Type B pancreatic cell (in vitro differentiated cells): ENCODE measurements at regions not wholly inside any gene's neighbourhood (a gene's known extent, or its start where the extent isn't known, plus 50 kb on each side); places are given as distances from the start of the nearest gene placed in this dataset.
"Not testable (repeated sequence)": the region's sequence is repeated elsewhere in the genome, so short reads cannot be mapped to it uniquely, and the experiment has no call there.

Experiments used
- DNase-seq: peaks from one replicate; pipeline ENCODE4 v3.0.0; 2021; ENCODE audit warnings: mixed read lengths; ENCODE audit not compliant: unreplicated experiment; ENCODE audit errors: extremely low spot score
- H3K27ac Mint-ChIP-seq: 2 replicates; pipeline ENCODE4 v1.8.0; 2021; ENCODE audit warnings: mild to moderate bottlenecking, mixed read lengths
- H3K27me3 Mint-ChIP-seq: 2 replicates; pipeline ENCODE4 v1.8.0; 2021; ENCODE audit warnings: mixed read lengths
- H3K36me3 Mint-ChIP-seq: 2 replicates; pipeline ENCODE4 v1.8.0; 2021; ENCODE audit warnings: mixed read lengths
- H3K4me1 Mint-ChIP-seq: one replicate; pipeline ENCODE4 v1.8.0; 2021; ENCODE audit warnings: mixed read lengths; ENCODE audit not compliant: unreplicated experiment
- H3K4me3 Mint-ChIP-seq: 2 replicates; pipeline ENCODE4 v1.8.0; 2021; ENCODE audit warnings: mild to moderate bottlenecking, mixed read lengths
- H3K9me3 Mint-ChIP-seq: 2 replicates; pipeline ENCODE4 v1.8.0; 2021; ENCODE audit warnings: mixed read lengths
- CTCF ChIP-seq: fragments of 200-600 bp; sonication (generic); conservative IDR thresholded peaks from 2 replicates; pipeline ENCODE4 v1.5.0; 2021; ENCODE audit warnings: antibody characterized with exemption, mild to moderate bottlenecking

- Mint-ChIP-seq H3K4me1 (peaks cover 3% of the 10 kb centered on the region), H3K9me3 (peaks cover 5% of the 10 kb centered on the region), H3K27ac (no peak overlapping the region), H3K36me3 (no peaks in the 10 kb centered on the region), H3K27me3 (no peaks in the 10 kb centered on the region), H3K4me3 (no peak overlapping the region)
- TF ChIP-seq CTCF = no peak
- DNase-seq = no peak
Observed at GRCh38 chr2:101630224-101630949, 67.1 kb upstream of the MAP4K4 start.

- no peak overlapping the region for H3K4me3 Mint-ChIP-seq
- H3K36me3 Mint-ChIP-seq = no peaks in the 10 kb centered on the region
- H3K27ac Mint-ChIP-seq = no peak overlapping the region
- H3K27me3 Mint-ChIP-seq = no peaks in the 10 kb centered on the region
- no peak for DNase-seq
- no peak for TF ChIP-seq CTCF
- peaks cover 5% of the 10 kb centered on the region for H3K4me1 Mint-ChIP-seq
- peaks cover 5% of the 10 kb centered on the region for H3K9me3 Mint-ChIP-seq
Observed at GRCh38 chr2:101628030-101628392, 69.5 kb upstream of the MAP4K4 start.

DNA sequence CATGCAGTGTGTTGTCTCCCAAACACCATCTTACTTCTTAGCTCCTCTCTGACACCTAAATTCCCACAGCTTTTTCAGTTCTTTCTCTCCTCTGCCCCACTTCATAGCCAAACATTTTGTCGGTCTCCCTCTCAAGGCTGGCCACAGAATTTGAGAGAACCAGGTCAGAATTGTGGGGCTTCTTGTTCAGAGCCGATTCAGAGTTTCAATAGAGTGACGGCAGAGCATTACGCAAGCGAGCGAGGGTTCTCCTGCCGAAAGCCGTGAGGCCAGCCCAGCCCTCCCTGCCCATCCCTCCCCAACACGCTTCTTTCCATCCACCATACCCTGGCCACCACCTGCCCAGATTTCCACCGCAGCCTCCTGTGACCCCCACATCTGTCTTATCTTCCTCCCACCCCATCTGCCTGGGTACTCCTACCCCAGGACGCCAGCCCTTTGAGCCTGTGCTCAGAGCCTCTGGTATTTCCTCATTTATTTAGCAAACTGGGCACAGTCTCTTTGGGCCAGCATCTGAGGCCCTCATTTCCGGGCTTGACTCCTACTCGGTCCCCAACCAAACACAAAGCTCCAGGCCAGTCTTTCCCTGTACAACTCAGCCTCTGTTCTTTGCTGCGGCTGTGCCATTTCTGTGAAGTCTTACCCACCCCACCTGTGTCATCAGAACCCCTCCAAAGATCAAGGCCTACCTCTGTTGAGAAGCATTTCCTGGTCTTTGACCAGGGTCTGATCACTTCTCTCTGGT lies 70.0 kb upstream of the MAP4K4 start:
- Mint-ChIP-seq H3K36me3 (no peaks in the 10 kb centered on the region), H3K27me3 (no peaks in the 10 kb centered on the region), H3K4me1 (peaks cover 5% of the 10 kb centered on the region), H3K4me3 (no peak overlapping the region), H3K27ac (no peak overlapping the region), H3K9me3 (peaks cover 5% of the 10 kb centered on the region)
- TF ChIP-seq CTCF = no peak
- no peak for DNase-seq

DNA sequence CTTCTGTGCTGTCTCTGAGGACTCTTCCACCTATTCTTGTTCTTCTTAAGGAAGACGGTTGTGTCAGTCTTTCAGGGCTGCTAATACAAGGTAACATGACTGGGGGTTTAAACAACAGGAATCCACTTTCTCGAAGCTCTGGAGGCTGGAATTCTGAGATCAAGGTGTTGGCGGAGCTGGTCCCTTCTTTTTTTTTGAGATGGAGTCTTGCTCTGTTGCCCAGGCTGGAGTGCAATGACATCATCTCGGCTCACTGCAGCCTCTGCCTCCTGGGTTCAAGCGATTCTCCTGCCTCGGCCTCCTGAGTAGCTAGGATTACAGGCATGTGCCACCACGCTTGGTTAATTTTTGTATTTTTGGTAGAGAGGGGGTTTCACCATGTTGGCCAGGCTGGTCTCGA lies 71.7 kb upstream of the MAP4K4 start:
- not testable (repeated sequence) for H3K36me3 Mint-ChIP-seq, H3K9me3 Mint-ChIP-seq, DNase-seq, H3K4me3 Mint-ChIP-seq, H3K4me1 Mint-ChIP-seq, H3K27me3 Mint-ChIP-seq, H3K27ac Mint-ChIP-seq

DNA sequence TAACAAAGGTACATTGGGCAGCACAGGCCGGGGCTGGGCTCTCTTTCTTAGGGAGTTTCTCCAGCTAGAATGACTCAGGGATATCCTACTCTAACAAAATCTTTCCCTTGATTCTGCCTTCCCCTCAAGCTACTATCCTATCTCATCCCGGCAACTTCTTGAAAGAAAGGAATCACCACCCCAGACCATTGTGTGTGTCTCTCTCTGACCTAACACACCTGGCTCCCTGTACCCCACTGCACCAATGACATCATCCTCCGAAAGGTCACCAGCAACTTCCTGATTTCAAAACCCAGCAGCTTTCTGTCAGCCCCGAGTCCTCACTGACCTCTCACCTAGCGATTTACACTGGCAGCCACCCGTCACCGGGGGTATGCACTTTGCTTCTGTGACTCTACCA lies 72.1 kb upstream of the MAP4K4 start:
- H3K9me3 Mint-ChIP-seq = peaks cover 5% of the 10 kb centered on the region
- H3K36me3 Mint-ChIP-seq = no peaks in the 10 kb centered on the region
- no peak overlapping the region for H3K4me3 Mint-ChIP-seq
- H3K27ac Mint-ChIP-seq = peak overlapping the region; percentile 32
- TF ChIP-seq CTCF = no peak
- H3K4me1 Mint-ChIP-seq = peaks cover 5% of the 10 kb centered on the region
- DNase-seq = no peak
- H3K27me3 Mint-ChIP-seq = no peaks in the 10 kb centered on the region

DNA sequence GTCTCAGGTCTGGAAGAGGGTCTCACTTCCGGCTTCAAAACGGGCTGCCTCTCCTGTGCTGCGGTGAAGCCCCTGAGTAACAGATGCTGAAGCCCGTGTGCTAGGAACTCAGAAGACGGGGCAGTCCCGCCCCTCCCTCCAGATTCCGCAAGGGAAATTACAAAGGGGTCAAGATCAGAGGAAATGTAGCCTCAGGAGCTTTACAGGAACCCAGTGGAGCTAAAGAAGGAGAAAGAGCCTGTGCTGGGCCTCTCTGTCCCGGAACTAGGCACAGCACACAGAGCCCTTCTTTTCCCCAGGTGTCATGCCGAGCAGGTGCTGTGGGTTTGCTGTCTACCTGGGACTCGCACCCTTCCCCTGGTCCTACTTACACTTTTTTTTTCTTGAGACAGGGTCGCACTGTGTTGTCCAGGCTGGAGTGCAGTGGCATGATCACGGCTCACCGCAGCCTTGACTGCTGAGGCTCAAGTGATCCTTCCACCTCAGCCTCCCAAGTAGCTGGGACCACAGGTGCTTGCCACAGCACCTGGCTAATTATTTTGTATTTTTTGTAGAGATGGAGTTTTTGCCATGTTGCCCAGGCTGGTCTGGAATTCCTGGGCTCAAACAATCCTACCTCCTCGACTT lies 72.7 kb upstream of the MAP4K4 start:
- Mint-ChIP-seq H3K9me3 (peaks cover 5% of the 10 kb centered on the region), H3K27me3 (no peaks in the 10 kb centered on the region), H3K36me3 (no peaks in the 10 kb centered on the region), H3K4me3 (no peak overlapping the region), H3K27ac (no peak overlapping the region), H3K4me1 (peaks cover 5% of the 10 kb centered on the region)
- no peak for TF ChIP-seq CTCF
- no peak for DNase-seq
